Activated naive CD8-positive, alpha-beta T cell treated with anti-CD3 and anti-CD28 coated beads, Interleukin-2, amount 50 U/mL, for 24 hours (primary cell): ENCODE measurements at regions not wholly inside any gene's neighbourhood (a gene's known extent, or its start where the extent isn't known, plus 50 kb on each side); places are given as distances from the start of the nearest gene placed in this dataset.
"Not testable (repeated sequence)": the region's sequence is repeated elsewhere in the genome, so short reads cannot be mapped to it uniquely, and the experiment has no call there.

ENCODE experiments used
- ATAC-seq: fragments of 150-1000 bp; cut with Tn5 transposase; one replicate; pipeline ENCODE4 v1.10.0; 2021
- DNase-seq: peaks from one replicate; pipeline ENCODE4 v3.0.0; 2021
- H3K27ac Mint-ChIP-seq: one replicate; pipeline ENCODE4 v1.8.0; 2021; ENCODE audit warnings: mild to moderate bottlenecking, mixed read lengths
- H3K27me3 Mint-ChIP-seq: one replicate; pipeline ENCODE4 v1.8.0; 2021; ENCODE audit warnings: mixed read lengths
- H3K36me3 Mint-ChIP-seq: one replicate; pipeline ENCODE4 v1.8.0; 2021; ENCODE audit warnings: low read depth, mixed read lengths
- H3K4me1 Mint-ChIP-seq: one replicate; pipeline ENCODE4 v1.8.0; 2021; ENCODE audit warnings: mixed read lengths
- H3K4me3 Mint-ChIP-seq: one replicate; pipeline ENCODE4 v1.8.0; 2021; ENCODE audit warnings: mild to moderate bottlenecking, moderate library complexity, mixed read lengths
- H3K9me3 Mint-ChIP-seq: one replicate; pipeline ENCODE4 v1.8.0; 2021; ENCODE audit warnings: mixed read lengths

DNA sequence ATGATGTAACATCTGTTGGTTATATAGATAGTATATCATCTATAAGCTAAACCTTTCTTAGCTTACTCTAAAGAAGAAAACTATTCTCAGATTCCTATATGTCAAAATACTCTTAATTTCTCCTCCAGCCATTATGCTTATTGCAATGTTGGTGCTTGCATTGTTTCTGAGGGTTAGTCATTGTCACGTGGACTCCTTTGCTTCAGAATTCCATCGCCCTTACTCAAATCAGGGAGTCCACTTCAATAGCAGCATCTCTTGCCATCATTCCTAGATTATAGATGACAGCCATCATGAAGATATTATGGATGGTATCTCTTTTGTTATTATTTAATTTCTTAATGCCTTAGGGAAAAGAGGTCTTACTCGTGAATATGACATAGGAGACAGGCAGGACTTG, 776.1 kb downstream of the TENT5A start:
- Mint-ChIP-seq H3K27ac (no peak overlapping the region), H3K36me3 (no peaks in the 10 kb centered on the region), H3K4me3 (no peak overlapping the region), H3K9me3 (peaks cover 4% of the 10 kb centered on the region), H3K27me3 (no peaks in the 10 kb centered on the region), H3K4me1 (no peaks in the 10 kb centered on the region)
- ATAC-seq: no peak
- DNase-seq: no peak

DNA sequence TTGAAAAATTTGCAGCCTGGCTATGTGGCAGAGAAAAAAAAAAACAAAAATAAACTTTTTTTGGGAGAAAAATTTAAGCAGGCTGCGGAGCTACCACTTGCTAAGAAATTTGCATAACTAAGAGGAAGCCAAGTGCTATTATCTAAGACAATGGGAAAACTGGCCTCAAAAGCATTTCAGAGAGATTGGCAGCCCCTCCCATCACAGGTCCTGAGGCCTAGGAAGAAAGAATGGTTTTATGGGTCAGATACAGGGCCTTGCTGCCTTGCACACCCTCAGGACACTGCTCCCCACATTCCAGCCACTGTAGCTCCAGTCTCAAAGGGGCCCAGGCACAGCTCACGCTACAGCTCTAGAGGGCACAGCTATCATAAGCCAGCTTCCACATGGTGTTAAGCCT, 777.9 kb downstream of the TENT5A start:
- Mint-ChIP-seq H3K27ac (no peak overlapping the region), H3K27me3 (no peaks in the 10 kb centered on the region), H3K4me1 (no peaks in the 10 kb centered on the region), H3K36me3 (no peaks in the 10 kb centered on the region), H3K4me3 (no peak overlapping the region), H3K9me3 (peaks cover 4% of the 10 kb centered on the region)
- ATAC-seq (no peak), DNase-seq (no peak)

DNA sequence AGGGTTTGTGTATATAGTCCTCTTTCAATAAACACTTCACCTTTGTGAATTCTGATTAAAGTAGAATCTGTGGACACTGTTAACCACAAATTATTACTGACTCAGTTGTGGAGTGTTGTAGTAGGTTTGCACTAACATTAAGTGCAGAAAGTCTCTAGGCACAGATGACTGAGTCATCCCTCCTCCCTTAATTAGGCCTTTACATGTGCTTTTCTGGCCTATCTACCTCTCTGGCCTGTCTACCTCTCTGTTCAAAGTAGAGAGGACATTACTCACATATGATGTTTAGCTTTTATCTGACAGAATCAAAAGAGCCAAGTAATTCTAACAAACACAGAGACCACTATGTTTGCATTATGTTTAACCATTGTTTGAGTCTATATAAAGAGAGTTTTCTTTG, 783.0 kb downstream of the TENT5A start:
- Mint-ChIP-seq H3K36me3 (no peaks in the 10 kb centered on the region), H3K27me3 (no peaks in the 10 kb centered on the region), H3K27ac (no peak overlapping the region), H3K4me1 (no peaks in the 10 kb centered on the region), H3K9me3 (no peaks in the 10 kb centered on the region), H3K4me3 (no peak overlapping the region)
- DNase-seq (no peak), ATAC-seq (no peak)

DNA sequence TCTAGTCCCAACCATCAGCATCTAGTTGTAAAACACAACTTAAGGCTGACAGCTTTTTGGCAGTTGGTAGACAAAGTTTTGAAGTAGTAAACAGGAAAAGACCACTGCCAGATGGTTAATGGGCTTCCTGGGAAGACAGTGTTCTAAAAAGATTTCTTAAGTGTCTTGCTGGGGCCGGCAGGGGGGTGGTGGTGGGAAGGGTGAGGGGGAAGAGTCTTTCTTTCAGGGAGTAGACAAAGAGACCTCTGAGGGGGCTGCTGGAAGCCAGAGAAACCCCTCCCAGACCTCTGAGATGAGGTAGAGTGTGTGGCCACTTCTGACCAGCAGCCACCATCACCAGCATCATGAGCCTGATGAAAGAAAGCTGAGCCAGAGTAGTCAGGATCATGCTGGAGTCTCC, 784.9 kb downstream of the TENT5A start:
- H3K9me3 Mint-ChIP-seq: no peaks in the 10 kb centered on the region
- no peak overlapping the region for H3K27ac Mint-ChIP-seq
- DNase-seq (no peak), ATAC-seq (no peak)
- no peak overlapping the region for H3K4me3 Mint-ChIP-seq
- H3K4me1 Mint-ChIP-seq: no peaks in the 10 kb centered on the region
- H3K27me3 Mint-ChIP-seq: no peaks in the 10 kb centered on the region
- no peaks in the 10 kb centered on the region for H3K36me3 Mint-ChIP-seq

DNA sequence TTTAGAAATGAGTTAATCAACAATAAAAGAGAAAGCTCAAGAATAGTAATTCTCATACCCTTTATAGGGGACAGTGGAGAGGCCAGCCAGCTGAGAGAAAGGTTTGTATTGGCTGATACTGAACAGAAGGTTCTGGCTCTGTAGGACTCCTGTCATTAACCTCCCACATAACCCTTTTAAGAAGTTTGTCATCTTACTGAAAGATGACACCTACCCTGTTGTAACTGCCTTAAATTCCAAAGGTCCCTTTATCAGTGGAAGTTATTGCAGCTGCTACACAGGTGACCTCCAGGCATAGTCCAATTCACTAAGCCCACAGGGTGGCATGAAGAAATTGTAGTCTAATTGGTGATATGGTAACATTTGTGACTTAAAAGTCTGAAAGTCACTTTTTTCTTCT, 790.1 kb downstream of the TENT5A start:
- Mint-ChIP-seq H3K27me3 (no peaks in the 10 kb centered on the region), H3K4me3 (no peak overlapping the region), H3K36me3 (no peaks in the 10 kb centered on the region), H3K9me3 (no peaks in the 10 kb centered on the region), H3K27ac (no peak overlapping the region), H3K4me1 (no peaks in the 10 kb centered on the region)
- no peak for ATAC-seq
- no peak for DNase-seq

DNA sequence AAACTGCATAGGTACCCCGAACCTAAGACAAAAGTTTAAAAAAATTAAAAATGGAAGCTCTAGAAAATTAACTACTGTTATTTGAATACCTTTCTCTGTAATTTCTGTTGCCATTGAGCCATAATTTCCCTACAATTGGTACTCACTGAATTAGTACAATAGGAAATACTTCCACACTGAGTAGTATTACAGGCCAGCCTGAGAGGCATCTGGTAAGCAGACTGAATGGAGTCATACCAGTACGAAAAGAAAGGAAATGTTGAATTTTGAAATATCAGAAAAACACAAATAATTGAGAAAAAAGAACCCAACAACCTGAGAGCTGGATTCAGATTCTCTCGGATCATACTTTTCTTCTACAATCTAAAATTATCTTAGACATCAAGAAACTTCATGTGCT, 791.3 kb downstream of the TENT5A start:
- Mint-ChIP-seq H3K36me3 (no peaks in the 10 kb centered on the region), H3K27ac (no peak overlapping the region), H3K4me1 (no peaks in the 10 kb centered on the region), H3K4me3 (no peak overlapping the region), H3K9me3 (no peaks in the 10 kb centered on the region), H3K27me3 (no peaks in the 10 kb centered on the region)
- ATAC-seq (no peak), DNase-seq (no peak)

DNA sequence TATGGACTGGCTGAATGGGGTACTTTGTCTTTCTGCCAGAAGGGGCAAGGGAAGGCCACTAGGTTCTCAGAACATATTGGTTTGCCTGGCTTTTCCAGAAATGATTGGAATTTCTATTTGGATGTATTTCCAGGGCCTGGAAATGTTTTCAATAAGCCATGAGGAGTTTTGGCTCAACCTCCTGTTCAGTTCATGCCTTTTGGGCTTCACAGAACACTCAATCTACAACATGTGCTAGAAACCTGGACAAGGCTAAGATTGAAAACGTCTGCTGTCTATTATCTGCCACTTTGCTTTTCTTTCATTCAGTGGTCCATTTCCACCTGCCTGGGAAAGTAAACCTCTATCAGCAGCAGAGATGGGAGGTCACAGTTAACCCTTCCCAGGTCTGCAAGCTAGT, 793.4 kb downstream of the TENT5A start:
- ATAC-seq: no peak
- DNase-seq: no peak
- Mint-ChIP-seq H3K4me1 (no peaks in the 10 kb centered on the region), H3K4me3 (no peak overlapping the region), H3K9me3 (no peaks in the 10 kb centered on the region), H3K27ac (no peak overlapping the region), H3K36me3 (no peaks in the 10 kb centered on the region), H3K27me3 (no peaks in the 10 kb centered on the region)

DNA sequence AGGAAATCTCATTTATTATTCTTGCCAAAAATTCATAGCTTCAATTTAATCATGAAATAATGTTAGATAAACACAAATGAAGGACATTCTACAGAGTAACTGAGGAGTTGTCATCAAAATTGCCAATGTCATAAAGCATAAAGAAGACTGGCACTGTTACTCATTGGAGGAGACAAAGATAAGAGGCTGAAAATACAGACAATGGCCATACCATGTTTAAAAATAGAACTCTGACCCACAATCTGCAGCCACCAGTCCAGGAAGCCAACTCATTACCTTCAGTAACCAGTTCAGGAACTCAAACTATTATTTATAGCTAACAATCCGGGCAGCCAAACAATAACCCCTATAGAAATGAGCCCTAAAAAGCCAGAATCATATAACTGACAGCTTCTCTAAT, 795.6 kb downstream of the TENT5A start:
- Mint-ChIP-seq H3K4me1 (no peaks in the 10 kb centered on the region), H3K36me3 (no peaks in the 10 kb centered on the region), H3K4me3 (no peak overlapping the region), H3K27ac (no peak overlapping the region), H3K9me3 (no peaks in the 10 kb centered on the region), H3K27me3 (no peaks in the 10 kb centered on the region)
- ATAC-seq (no peak), DNase-seq (no peak)

DNA sequence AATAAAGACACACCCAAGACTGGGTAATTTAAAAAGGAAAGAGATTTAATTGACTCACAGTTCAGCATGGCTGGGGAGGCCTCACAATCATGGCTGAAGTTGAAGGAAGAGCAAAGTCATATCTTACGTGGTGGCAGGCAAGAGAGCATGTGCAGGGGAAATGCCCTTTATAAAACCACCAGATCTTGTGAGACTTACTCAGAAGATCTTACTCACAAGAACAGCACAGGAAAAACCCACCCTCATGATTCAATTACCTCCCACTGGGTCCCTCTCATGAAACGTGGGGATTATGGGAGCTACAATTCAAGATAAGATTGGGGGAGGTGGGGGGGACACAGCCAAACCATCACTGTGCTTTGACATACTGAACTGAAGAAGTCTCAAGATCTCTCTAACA, 800.0 kb downstream of the TENT5A start:
- not testable (repeated sequence) for H3K27ac Mint-ChIP-seq, H3K4me3 Mint-ChIP-seq, H3K27me3 Mint-ChIP-seq, ATAC-seq, H3K4me1 Mint-ChIP-seq, DNase-seq, H3K9me3 Mint-ChIP-seq, H3K36me3 Mint-ChIP-seq

DNA sequence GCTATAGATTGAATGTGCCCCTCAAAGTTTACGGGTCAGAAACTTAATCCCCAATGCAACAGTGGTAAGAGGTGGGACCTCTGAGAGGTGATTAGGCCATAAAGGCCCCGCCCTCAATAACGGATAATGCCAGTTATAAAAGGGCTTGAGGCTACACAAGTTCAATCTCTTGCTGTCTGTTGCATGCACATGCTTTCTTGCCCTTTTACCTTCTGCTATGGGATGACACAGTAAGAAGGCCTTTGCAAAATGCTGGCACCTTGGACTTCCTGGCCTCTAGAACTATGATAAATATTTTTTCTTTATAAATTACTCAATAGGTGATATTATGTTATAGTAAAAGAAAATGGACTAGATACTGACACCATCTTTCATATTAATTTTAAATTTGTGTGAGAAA, 806.1 kb downstream of the TENT5A start:
- Mint-ChIP-seq H3K4me1 (no peaks in the 10 kb centered on the region), H3K9me3 (peaks cover 3% of the 10 kb centered on the region), H3K36me3 (no peaks in the 10 kb centered on the region), H3K27ac (no peak overlapping the region), H3K4me3 (no peak overlapping the region), H3K27me3 (no peaks in the 10 kb centered on the region)
- DNase-seq (no peak), ATAC-seq (no peak)

DNA sequence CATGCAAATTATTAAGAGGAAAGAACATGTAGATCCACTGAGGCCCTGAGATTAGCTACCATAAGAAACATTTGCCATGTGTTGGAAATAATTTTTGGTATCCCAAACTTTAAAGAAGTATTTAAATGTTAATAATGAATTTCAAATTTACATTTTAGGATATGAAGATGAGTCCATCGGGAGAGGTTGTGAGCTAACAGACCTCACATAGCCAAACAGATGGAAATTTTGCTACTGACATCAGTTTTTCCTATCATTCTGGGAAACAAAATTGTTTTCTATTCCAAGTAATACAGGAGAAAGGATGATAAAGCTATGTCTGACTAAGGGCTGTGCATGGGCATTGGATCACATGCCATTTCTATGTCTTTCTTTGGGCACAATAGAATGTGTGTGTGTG, 809.6 kb downstream of the TENT5A start:
- no peaks in the 10 kb centered on the region for H3K27me3 Mint-ChIP-seq
- no peak overlapping the region for H3K4me3 Mint-ChIP-seq
- no peak for ATAC-seq

DNA sequence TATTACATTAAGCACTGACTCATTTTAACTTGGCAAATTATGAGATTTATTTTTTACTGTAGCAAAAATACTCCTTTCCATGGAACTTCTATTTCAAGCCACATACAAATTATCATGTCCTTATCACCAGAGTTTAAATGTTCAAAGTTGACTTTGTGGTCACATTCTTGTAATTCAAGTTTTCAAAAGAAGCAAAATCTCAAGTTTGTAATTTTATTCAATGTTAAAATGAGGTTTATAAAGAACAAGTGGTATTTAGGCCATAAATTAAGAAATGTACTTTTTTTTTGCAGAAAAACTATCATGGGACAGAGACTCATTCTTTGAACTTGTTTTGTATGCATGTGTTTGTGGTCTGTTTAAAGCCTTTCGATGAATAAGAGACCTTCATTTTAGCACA, 811.5 kb downstream of the TENT5A start:
- H3K27me3 Mint-ChIP-seq: no peaks in the 10 kb centered on the region

More for the DNA sequence above, 809.6 kb downstream of the TENT5A start:
- peaks cover 10% of the 10 kb centered on the region for H3K9me3 Mint-ChIP-seq
- H3K4me1 Mint-ChIP-seq: no peaks in the 10 kb centered on the region
- H3K27ac Mint-ChIP-seq: no peak overlapping the region
- DNase-seq: no peak
- no peaks in the 10 kb centered on the region for H3K36me3 Mint-ChIP-seq

DNA sequence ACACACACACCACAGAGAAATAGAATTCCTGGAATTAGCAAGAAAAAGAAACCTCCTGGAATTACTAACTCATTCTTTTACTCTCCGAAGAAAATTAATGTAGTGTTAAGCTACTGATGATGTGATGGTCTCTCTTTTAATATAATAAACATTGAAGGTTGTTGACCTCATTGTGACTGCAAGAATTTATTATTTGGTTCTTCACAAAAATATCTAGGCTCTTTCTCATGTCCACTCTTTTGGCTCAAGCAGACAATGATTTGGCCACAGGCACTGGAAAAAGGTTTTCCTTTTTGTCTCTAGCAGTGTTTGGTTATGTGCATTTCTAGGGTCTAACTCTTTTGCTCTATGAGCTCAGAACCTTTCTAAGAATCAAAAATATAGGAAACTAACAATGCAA, 811.9 kb downstream of the TENT5A start:
- Mint-ChIP-seq H3K9me3 (peaks cover 12% of the 10 kb centered on the region), H3K36me3 (no peaks in the 10 kb centered on the region), H3K4me3 (no peak overlapping the region), H3K27ac (no peak overlapping the region), H3K27me3 (no peaks in the 10 kb centered on the region), H3K4me1 (no peaks in the 10 kb centered on the region)
- no peak for ATAC-seq
- DNase-seq: no peak

More for the DNA sequence above, 811.5 kb downstream of the TENT5A start:
- Mint-ChIP-seq H3K36me3 (no peaks in the 10 kb centered on the region), H3K4me1 (no peaks in the 10 kb centered on the region), H3K27ac (no peak overlapping the region), H3K4me3 (no peak overlapping the region), H3K9me3 (peaks cover 12% of the 10 kb centered on the region)
- DNase-seq: no peak
- no peak for ATAC-seq

DNA sequence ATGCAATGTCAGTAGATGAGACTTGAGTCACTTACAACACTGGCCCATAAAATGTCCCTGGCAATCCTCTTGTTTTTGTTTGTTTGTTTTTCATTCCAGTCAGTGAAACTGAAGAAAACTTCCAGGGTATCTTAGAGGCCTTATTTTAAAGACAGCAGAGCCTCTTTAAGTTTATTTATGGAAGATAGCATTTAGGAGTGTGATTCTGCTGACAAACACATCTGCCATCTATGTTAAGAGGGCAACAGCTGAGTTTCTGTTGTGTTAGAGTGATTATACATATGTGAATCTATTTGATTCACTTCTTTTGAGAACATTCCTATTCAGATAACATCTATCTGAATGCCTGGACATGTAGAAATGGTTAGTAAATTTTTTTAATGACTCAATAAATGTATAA, 812.6 kb downstream of the TENT5A start:
- no peaks in the 10 kb centered on the region for H3K4me1 Mint-ChIP-seq
- H3K36me3 Mint-ChIP-seq: no peaks in the 10 kb centered on the region
- no peak overlapping the region for H3K27ac Mint-ChIP-seq
- DNase-seq (no peak), ATAC-seq (no peak)
- no peak overlapping the region for H3K4me3 Mint-ChIP-seq
- H3K27me3 Mint-ChIP-seq: no peaks in the 10 kb centered on the region
- peaks cover 12% of the 10 kb centered on the region for H3K9me3 Mint-ChIP-seq

DNA sequence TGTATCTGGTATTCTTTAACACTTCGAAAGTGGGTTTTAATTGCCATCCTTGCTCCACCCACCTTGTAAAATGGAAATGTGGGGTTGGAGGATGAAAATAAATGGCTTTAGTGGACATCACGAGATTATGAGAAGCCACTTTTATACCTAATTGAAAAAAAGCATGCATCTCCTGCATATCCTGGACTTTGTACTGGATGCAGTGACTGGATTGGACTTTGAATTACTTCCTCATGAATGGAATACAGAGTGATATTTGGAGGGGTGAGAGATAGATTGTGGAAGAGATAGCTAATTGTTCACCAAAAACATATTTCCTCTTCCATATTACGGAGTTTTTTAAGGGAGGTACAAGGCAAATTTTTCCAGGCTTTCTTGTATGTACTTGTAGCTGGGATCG, 813.0 kb downstream of the TENT5A start:
- no peaks in the 10 kb centered on the region for H3K27me3 Mint-ChIP-seq
- H3K9me3 Mint-ChIP-seq: peaks cover 16% of the 10 kb centered on the region
- ATAC-seq (no peak), DNase-seq (no peak)
- H3K27ac Mint-ChIP-seq: no peak overlapping the region
- no peaks in the 10 kb centered on the region for H3K36me3 Mint-ChIP-seq
- H3K4me3 Mint-ChIP-seq: no peak overlapping the region
- no peaks in the 10 kb centered on the region for H3K4me1 Mint-ChIP-seq

DNA sequence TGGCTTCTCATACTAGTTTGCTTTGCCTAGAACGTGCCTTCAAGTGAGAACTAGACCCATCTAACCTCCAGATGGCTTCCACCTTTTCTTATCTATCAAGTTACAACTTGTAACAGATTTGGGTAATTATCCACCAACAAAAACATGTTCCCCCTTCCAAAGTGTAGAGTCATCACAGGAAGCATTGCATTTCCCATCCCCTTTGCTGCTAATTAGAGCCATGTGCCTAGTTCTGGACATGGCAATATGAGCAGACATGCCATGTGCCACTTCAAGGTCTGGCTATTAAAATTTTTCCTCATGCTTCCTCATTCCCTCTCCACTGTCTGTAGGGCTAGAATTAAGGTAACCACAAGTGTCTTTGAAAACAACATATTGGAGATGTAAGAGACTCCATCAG, 814.4 kb downstream of the TENT5A start:
- H3K36me3 Mint-ChIP-seq: no peaks in the 10 kb centered on the region
- peaks cover 18% of the 10 kb centered on the region for H3K9me3 Mint-ChIP-seq
- no peak overlapping the region for H3K4me3 Mint-ChIP-seq
- H3K27ac Mint-ChIP-seq: no peak overlapping the region
- no peaks in the 10 kb centered on the region for H3K27me3 Mint-ChIP-seq
- DNase-seq: no peak
- H3K4me1 Mint-ChIP-seq: no peaks in the 10 kb centered on the region
- no peak for ATAC-seq
